Loucy (cell line): ENCODE measurements at regions not wholly inside any gene's neighbourhood (a gene's known extent, or its start where the extent isn't known, plus 50 kb on each side); places are given as distances from the start of the nearest gene placed in this dataset.

Source experiments
- H2AFZ ChIP-seq: fragments of 200-600 bp; sonication (generic); 2 replicates; pipeline ENCODE4 v1.6.0; 2016; ENCODE audit warnings: antibody characterized with exemption, mild to moderate bottlenecking, low read length, moderate library complexity
- H3F3A ChIP-seq: fragments of 200-600 bp; 2 replicates; pipeline ENCODE4 v1.6.0; 2016; ENCODE audit warnings: antibody characterized with exemption, low read depth, mild to moderate bottlenecking
- H3K27me3 ChIP-seq: fragments of 200-600 bp; sonication (generic); 2 replicates; pipeline ENCODE4 v1.6.1; 2014; ENCODE audit warnings: low read length, mild to moderate bottlenecking; ENCODE audit not compliant: insufficient read depth, poor library complexity, severe bottlenecking
- H3K36me3 ChIP-seq: fragments of 200-600 bp; sonication (generic); 2 replicates; pipeline ENCODE4 v1.6.1; 2016; ENCODE audit warnings: low read length; ENCODE audit not compliant: insufficient read depth
- H3K4me1 ChIP-seq: fragments of 200-600 bp; sonication (generic); 2 replicates; pipeline ENCODE4 v1.5.1; 2014; ENCODE audit warnings: low read length, mild to moderate bottlenecking; ENCODE audit not compliant: insufficient read depth, poor library complexity, severe bottlenecking
- H3K4me2 ChIP-seq: fragments of 200-600 bp; sonication (generic); 2 replicates; pipeline ENCODE4 v1.6.0; 2014; ENCODE audit warnings: antibody characterized with exemption, low read length, low read depth, mild to moderate bottlenecking; ENCODE audit not compliant: poor library complexity, severe bottlenecking
- H3K4me3 ChIP-seq: fragments of 200-600 bp; sonication (generic); 2 replicates; pipeline ENCODE4 v1.5.1; 2014; ENCODE audit warnings: low read length, mild to moderate bottlenecking, mixed read lengths; ENCODE audit not compliant: poor library complexity, severe bottlenecking
- H3K79me2 ChIP-seq: fragments of 200-600 bp; sonication (generic); 2 replicates; pipeline ENCODE4 v1.6.1; 2014; ENCODE audit warnings: low read length; ENCODE audit not compliant: insufficient read depth
- H3K9ac ChIP-seq: fragments of 200-600 bp; sonication (generic); 2 replicates; pipeline ENCODE4 v1.6.0; 2014; ENCODE audit warnings: mild to moderate bottlenecking, low read depth, low read length, moderate library complexity; ENCODE audit not compliant: poor library complexity, severe bottlenecking
- H3K9me2 ChIP-seq: fragments of 200-600 bp; sonication (generic); replicated peaks from 2 replicates; pipeline ENCODE4 v1.6.1; 2016; ENCODE audit warnings: low read depth, low read length, mixed read lengths
- H3K9me3 ChIP-seq: fragments of 200-600 bp; sonication (generic); 2 replicates; pipeline ENCODE4 v1.6.1; 2014; ENCODE audit warnings: mild to moderate bottlenecking, antibody characterized with exemption, low read length, low read depth; ENCODE audit not compliant: insufficient read depth
- H4K20me1 ChIP-seq: fragments of 200-600 bp; sonication (generic); 2 replicates; pipeline ENCODE4 v1.6.0; 2014; ENCODE audit warnings: antibody characterized with exemption, low read length, mild to moderate bottlenecking; ENCODE audit not compliant: insufficient read depth, poor library complexity, severe bottlenecking
- CTCF ChIP-seq: fragments of 200-600 bp; sonication (generic); conservative IDR thresholded peaks from 2 replicates; pipeline ENCODE4 v1.5.1; 2014; ENCODE audit warnings: mild to moderate bottlenecking, antibody characterized with exemption, low read length
- EZH2phosphoT487 ChIP-seq: fragments of 200-600 bp; IDR thresholded peaks from 2 replicates; pipeline ENCODE4 v1.6.1; 2018; ENCODE audit warnings: antibody characterized with exemption, mild to moderate bottlenecking, moderate library complexity, borderline replicate concordance

- TF ChIP-seq CTCF (no peak), EZH2phosphoT487 (no peak)
- H3K9ac ChIP-seq: no peak overlapping the region
Measured at GRCh38 chr15:61518191-61518950, 289.3 kb upstream of the RORA start.

GRCh38 chr15:61517776-61518175 is 288.7 kb upstream of the RORA start:
- no peaks in the 10 kb centered on the region for H3K27me3 ChIP-seq
- no peak overlapping the region for H3K4me3 ChIP-seq
- H3K4me1 ChIP-seq: no peaks in the 10 kb centered on the region
- H3F3A ChIP-seq: no peaks in the 10 kb centered on the region
- H4K20me1 ChIP-seq: no peaks in the 10 kb centered on the region
- H3K36me3 ChIP-seq: no peaks in the 10 kb centered on the region
- H3K9ac ChIP-seq: no peak overlapping the region
- no peak for TF ChIP-seq CTCF
- TF ChIP-seq EZH2phosphoT487: no peak
- no peaks in the 10 kb centered on the region for H3K9me3 ChIP-seq
- H3K9me2 ChIP-seq: no peaks in the 10 kb centered on the region
- H3K4me2 ChIP-seq: no peak overlapping the region
- no peak overlapping the region for H2AFZ ChIP-seq
- no peaks in the 10 kb centered on the region for H3K79me2 ChIP-seq

More at GRCh38 chr15:61518191-61518950, 289.3 kb upstream of the RORA start:
- Histone ChIP-seq H3K4me2 (no peak overlapping the region), H3K4me3 (no peak overlapping the region), H3K36me3 (no peaks in the 10 kb centered on the region), H4K20me1 (no peaks in the 10 kb centered on the region), H3K9me2 (no peaks in the 10 kb centered on the region), H2AFZ (no peak overlapping the region), H3K79me2 (no peaks in the 10 kb centered on the region), H3K4me1 (no peaks in the 10 kb centered on the region), H3F3A (no peaks in the 10 kb centered on the region), H3K27me3 (no peaks in the 10 kb centered on the region), H3K9me3 (no peaks in the 10 kb centered on the region)

- Histone ChIP-seq H3K9ac (no peak overlapping the region), H3K4me3 (no peak overlapping the region), H3K79me2 (no peaks in the 10 kb centered on the region), H3F3A (no peaks in the 10 kb centered on the region), H3K27me3 (no peaks in the 10 kb centered on the region), H3K4me1 (no peaks in the 10 kb centered on the region), H3K36me3 (no peaks in the 10 kb centered on the region), H4K20me1 (no peaks in the 10 kb centered on the region), H3K4me2 (no peak overlapping the region), H2AFZ (no peak overlapping the region), H3K9me2 (no peaks in the 10 kb centered on the region), H3K9me3 (no peaks in the 10 kb centered on the region)
- TF ChIP-seq EZH2phosphoT487 (no peak), CTCF (no peak)
Measured at GRCh38 chr15:61517335-61517734, 288.2 kb upstream of the RORA start.
